ENCODE measurements at regions not wholly inside any gene's neighbourhood (a gene's known extent, or its start where the extent isn't known, plus 50 kb on each side); places are given as distances from the start of the nearest gene placed in this dataset.
A peak's percentile ranks its signal among the peaks of the same experiment; 100 is the strongest.
"Not testable (repeated sequence)": the region's sequence is repeated elsewhere in the genome, so short reads cannot be mapped to it uniquely, and the experiment has no call there.

- H3K4me3 ChIP-seq (ENCODE audit: low read depth, low read length): no peak overlapping the region
- DNase-seq (ENCODE audit: low read depth): no peak
- TF ChIP-seq MYC (IDR thresholded peaks at IDR 0.05; ENCODE audit: low read depth, low read length) (no peak), MAX (IDR thresholded peaks at IDR 0.05; ENCODE audit: low read depth, low read length) (no peak)
Observed at GRCh38 chr14:105894125-105894977, 368.0 kb downstream of the TMEM121 start.

GRCh38 chr14:105894978-105895881, 368.8 kb downstream of the TMEM121 start:
- no peak overlapping the region for H3K4me3 ChIP-seq (ENCODE audit: low read depth, low read length)
- DNase-seq (ENCODE audit: low read depth): no peak
- no peak for TF ChIP-seq MAX (IDR thresholded peaks at IDR 0.05; ENCODE audit: low read depth, low read length)

- H3K4me3 ChIP-seq (ENCODE audit: low read depth, low read length); DNase-seq (ENCODE audit: low read depth): not testable (repeated sequence)
Observed at GRCh38 chr14:105896206-105896605, 369.8 kb downstream of the TMEM121 start.

GRCh38 chr14:105896961-105897724, 370.8 kb downstream of the TMEM121 start:
- not testable (repeated sequence) for H3K4me3 ChIP-seq (ENCODE audit: low read depth, low read length)
- peak; percentile 78 for DNase-seq (ENCODE audit: low read depth)

- TF ChIP-seq POLR2A (IDR thresholded peaks at IDR 0.05; ENCODE audit: extremely low read depth, insufficient read length) (no peak), MAX (IDR thresholded peaks at IDR 0.05; ENCODE audit: low read depth, low read length) (no peak), CTCF (IDR thresholded peaks at IDR 0.05; ENCODE audit: low read depth, low read length) (no peak), MYC (IDR thresholded peaks at IDR 0.05; ENCODE audit: low read depth, low read length) (no peak)
- DNase-seq (ENCODE audit: low read depth): no peak
- no peak overlapping the region for H3K4me3 ChIP-seq (ENCODE audit: low read depth, low read length)
Observed at GRCh38 chr14:105897725-105898113, 371.3 kb downstream of the TMEM121 start.

GRCh38 chr14:105898482-105899010, 372.2 kb downstream of the TMEM121 start:
- no peak for DNase-seq (ENCODE audit: low read depth)
- TF ChIP-seq POLR2A (IDR thresholded peaks at IDR 0.05; ENCODE audit: extremely low read depth, insufficient read length) (no peak), MYC (IDR thresholded peaks at IDR 0.05; ENCODE audit: low read depth, low read length) (no peak), CTCF (IDR thresholded peaks at IDR 0.05; ENCODE audit: low read depth, low read length) (no peak), MAX (IDR thresholded peaks at IDR 0.05; ENCODE audit: low read depth, low read length) (no peak)
- H3K4me3 ChIP-seq (ENCODE audit: low read depth, low read length): no peak overlapping the region

- no peak overlapping the region for H3K4me3 ChIP-seq (ENCODE audit: low read depth, low read length)
- peak; percentile 89 for DNase-seq (ENCODE audit: low read depth)
- TF ChIP-seq MAX (IDR thresholded peaks at IDR 0.05; ENCODE audit: low read depth, low read length) (peak; percentile 3; the same call in 1 of the 2 replicates), POLR2A (IDR thresholded peaks at IDR 0.05; ENCODE audit: extremely low read depth, insufficient read length) (no peak)
Observed at GRCh38 chr14:105899071-105899641, 372.8 kb downstream of the TMEM121 start.

Data from NB4 (cell line).